ENCODE measurements at regions not wholly inside any gene's neighbourhood (a gene's known extent, or its start where the extent isn't known, plus 50 kb on each side); places are given as distances from the start of the nearest gene placed in this dataset.
"Not testable (repeated sequence)": the region's sequence is repeated elsewhere in the genome, so short reads cannot be mapped to it uniquely, and the experiment has no call there.

GRCh38 chr11:38751421-38751820 lies 2153.4 kb upstream of the RAG2 start:
- no peak for DNase-seq (ENCODE audit: extremely low read depth in 1 of 2, low read depth in 1 of 2)

- not testable (repeated sequence) for DNase-seq (ENCODE audit: extremely low read depth in 1 of 2, low read depth in 1 of 2)
Observed at GRCh38 chr11:38746516-38746915, 2148.5 kb upstream of the RAG2 start.

- no peak for DNase-seq (ENCODE audit: extremely low read depth in 1 of 2, low read depth in 1 of 2)
Observed at GRCh38 chr11:38723361-38723760, 2125.3 kb upstream of the RAG2 start.

GRCh38 chr11:38721586-38722315 lies 2123.7 kb upstream of the RAG2 start:
- no peak for DNase-seq (ENCODE audit: extremely low read depth in 1 of 2, low read depth in 1 of 2)

- no peak for DNase-seq (ENCODE audit: extremely low read depth in 1 of 2, low read depth in 1 of 2)
Observed at GRCh38 chr11:38718659-38719058, 2120.6 kb upstream of the RAG2 start.

GRCh38 chr11:38718049-38718448 lies 2120.0 kb upstream of the RAG2 start:
- no peak for DNase-seq (ENCODE audit: extremely low read depth in 1 of 2, low read depth in 1 of 2)

GRCh38 chr11:38711110-38711509 lies 2113.1 kb upstream of the RAG2 start:
- no peak for DNase-seq (ENCODE audit: extremely low read depth in 1 of 2, low read depth in 1 of 2)

- DNase-seq (ENCODE audit: extremely low read depth in 1 of 2, low read depth in 1 of 2) = no peak
Observed at GRCh38 chr11:38710262-38710661, 2112.2 kb upstream of the RAG2 start.

- no peak for DNase-seq (ENCODE audit: extremely low read depth in 1 of 2, low read depth in 1 of 2)
Observed at GRCh38 chr11:38700111-38700510, 2102.1 kb upstream of the RAG2 start.

GRCh38 chr11:38693306-38693705 lies 2095.3 kb upstream of the RAG2 start:
- no peak for DNase-seq (ENCODE audit: extremely low read depth in 1 of 2, low read depth in 1 of 2)

- not testable (repeated sequence) for DNase-seq (ENCODE audit: extremely low read depth in 1 of 2, low read depth in 1 of 2)
Observed at GRCh38 chr11:38690211-38690610, 2092.2 kb upstream of the RAG2 start.

- no peak for DNase-seq (ENCODE audit: extremely low read depth in 1 of 2, low read depth in 1 of 2)
Observed at GRCh38 chr11:38687008-38687407, 2089.0 kb upstream of the RAG2 start.

- DNase-seq (ENCODE audit: extremely low read depth in 1 of 2, low read depth in 1 of 2) = no peak
Observed at GRCh38 chr11:38683484-38683883, 2085.4 kb upstream of the RAG2 start.

- DNase-seq (ENCODE audit: extremely low read depth in 1 of 2, low read depth in 1 of 2) = no peak
Observed at GRCh38 chr11:38680746-38681145, 2082.7 kb upstream of the RAG2 start.

GRCh38 chr11:38680166-38680565 lies 2082.1 kb upstream of the RAG2 start:
- no peak for DNase-seq (ENCODE audit: extremely low read depth in 1 of 2, low read depth in 1 of 2)

- no peak for DNase-seq (ENCODE audit: extremely low read depth in 1 of 2, low read depth in 1 of 2)
Observed at GRCh38 chr11:38672445-38672844, 2074.4 kb upstream of the RAG2 start.

GRCh38 chr11:38667359-38667758 lies 2069.3 kb upstream of the RAG2 start:
- no peak for DNase-seq (ENCODE audit: extremely low read depth in 1 of 2, low read depth in 1 of 2)

- no peak for DNase-seq (ENCODE audit: extremely low read depth in 1 of 2, low read depth in 1 of 2)
Observed at GRCh38 chr11:38648604-38649003, 2050.6 kb upstream of the RAG2 start.

GRCh38 chr11:38646382-38646781 lies 2048.3 kb upstream of the RAG2 start:
- no peak for DNase-seq (ENCODE audit: extremely low read depth in 1 of 2, low read depth in 1 of 2)

GRCh38 chr11:38640854-38641253 lies 2042.8 kb upstream of the RAG2 start:
- DNase-seq (ENCODE audit: extremely low read depth in 1 of 2, low read depth in 1 of 2) = no peak

- DNase-seq (ENCODE audit: extremely low read depth in 1 of 2, low read depth in 1 of 2) = no peak
Observed at GRCh38 chr11:38612701-38613100, 2014.7 kb upstream of the RAG2 start.

GRCh38 chr11:38601371-38601770 lies 2003.3 kb upstream of the RAG2 start:
- DNase-seq (ENCODE audit: extremely low read depth in 1 of 2, low read depth in 1 of 2) = not testable (repeated sequence)

GRCh38 chr11:38598418-38598817 lies 2000.4 kb upstream of the RAG2 start:
- no peak for DNase-seq (ENCODE audit: extremely low read depth in 1 of 2, low read depth in 1 of 2)

Data from activated CD8-positive, alpha-beta memory T cell treated with anti-CD3 and anti-CD28 coated beads for 1 hour (primary cell).